ENCODE measurements at regions not wholly inside any gene's neighbourhood (a gene's known extent, or its start where the extent isn't known, plus 50 kb on each side); places are given as distances from the start of the nearest gene placed in this dataset.

- H3K4me2 ChIP-seq (ENCODE audit: extremely low read depth, insufficient read depth, low read length): no peak overlapping the region
- no peak overlapping the region for H3K27ac ChIP-seq (ENCODE audit: insufficient read depth, low read length)
- no peaks in the 10 kb centered on the region for H3K9me3 ChIP-seq (ENCODE audit: control insufficient read depth, insufficient read depth, low read depth, low read length)
- DNase-seq (ENCODE audit: low read depth in 2 of 2): no peak
- no peak overlapping the region for H2AFZ ChIP-seq (ENCODE audit: low read length)
- H3K36me3 ChIP-seq (ENCODE audit: control insufficient read depth, insufficient read depth, low read length): no peaks in the 10 kb centered on the region
- no peak for TF ChIP-seq EZH2 (IDR thresholded peaks at IDR 0.05; ENCODE audit: low read length, missing control alignments)
- no peak for TF ChIP-seq CTCF (conservative IDR thresholded peaks at IDR 0.05 in 1 of 2, IDR thresholded peaks at IDR 0.05 in 1 of 2; ENCODE audit: low read depth in 1 of 2, low read length in 2 of 2)
- H3K9ac ChIP-seq (ENCODE audit: insufficient read depth, low read length): no peak overlapping the region
- no peaks in the 10 kb centered on the region for H3K4me1 ChIP-seq (ENCODE audit: control insufficient read depth, extremely low read depth, insufficient read depth, low read length)
- no peaks in the 10 kb centered on the region for H4K20me1 ChIP-seq (ENCODE audit: control insufficient read depth, extremely low read depth, insufficient read depth, low read length)
- no peaks in the 10 kb centered on the region for H3K27me3 ChIP-seq (ENCODE audit: control insufficient read depth, insufficient read depth, low read length)
- H3K4me3 ChIP-seq (replicated peaks in 1 of 4; ENCODE audit: control extremely low read depth in 1 of 4, insufficient read depth in 1 of 4, low read depth in 3 of 4, low read length in 4 of 4): no peak overlapping the region
- no peaks in the 10 kb centered on the region for H3K79me2 ChIP-seq (ENCODE audit: control insufficient read depth, insufficient read depth, low read length)
Measured at GRCh38 chr9:117858561-117858960, 154.4 kb downstream of the TLR4 start.

DNA sequence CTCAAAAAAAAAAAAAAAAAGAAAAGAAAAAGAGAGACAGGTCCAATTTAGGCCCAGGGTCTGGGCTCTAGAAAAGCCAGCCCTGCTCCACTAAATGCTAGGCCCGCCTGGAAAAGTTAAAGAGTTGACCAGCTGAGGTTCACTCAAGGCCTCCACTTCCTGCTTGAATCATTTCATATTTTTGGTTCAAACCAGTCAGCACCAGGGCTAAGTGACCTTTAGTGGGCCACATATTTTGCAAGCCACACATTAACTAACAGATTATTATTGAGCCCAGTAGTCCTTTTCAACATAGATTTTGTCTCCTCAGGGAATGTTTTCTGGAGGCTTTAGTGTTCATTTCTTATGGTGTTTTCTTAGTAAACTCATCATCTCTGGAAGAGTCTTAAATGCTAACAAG, 156.6 kb downstream of the TLR4 start:
- TF ChIP-seq EZH2 (IDR thresholded peaks at IDR 0.05; ENCODE audit: low read length, missing control alignments) (no peak), CTCF (conservative IDR thresholded peaks at IDR 0.05 in 1 of 2, IDR thresholded peaks at IDR 0.05 in 1 of 2; ENCODE audit: low read depth in 1 of 2, low read length in 2 of 2) (no peak)
- no peak for DNase-seq (ENCODE audit: low read depth in 2 of 2)
- Histone ChIP-seq H3K4me2 (ENCODE audit: extremely low read depth, insufficient read depth, low read length) (no peak overlapping the region), H3K9ac (ENCODE audit: insufficient read depth, low read length) (no peak overlapping the region), H3K27me3 (ENCODE audit: control insufficient read depth, insufficient read depth, low read length) (no peaks in the 10 kb centered on the region), H3K27ac (ENCODE audit: insufficient read depth, low read length) (no peak overlapping the region), H4K20me1 (ENCODE audit: control insufficient read depth, extremely low read depth, insufficient read depth, low read length) (no peaks in the 10 kb centered on the region), H3K4me3 (replicated peaks in 1 of 4; ENCODE audit: control extremely low read depth in 1 of 4, insufficient read depth in 1 of 4, low read depth in 3 of 4, low read length in 4 of 4) (no peak overlapping the region), H3K36me3 (ENCODE audit: control insufficient read depth, insufficient read depth, low read length) (no peaks in the 10 kb centered on the region), H3K9me3 (ENCODE audit: control insufficient read depth, insufficient read depth, low read depth, low read length) (no peaks in the 10 kb centered on the region), H2AFZ (ENCODE audit: low read length) (no peak overlapping the region), H3K79me2 (ENCODE audit: control insufficient read depth, insufficient read depth, low read length) (no peaks in the 10 kb centered on the region), H3K4me1 (ENCODE audit: control insufficient read depth, extremely low read depth, insufficient read depth, low read length) (no peaks in the 10 kb centered on the region)

DNA sequence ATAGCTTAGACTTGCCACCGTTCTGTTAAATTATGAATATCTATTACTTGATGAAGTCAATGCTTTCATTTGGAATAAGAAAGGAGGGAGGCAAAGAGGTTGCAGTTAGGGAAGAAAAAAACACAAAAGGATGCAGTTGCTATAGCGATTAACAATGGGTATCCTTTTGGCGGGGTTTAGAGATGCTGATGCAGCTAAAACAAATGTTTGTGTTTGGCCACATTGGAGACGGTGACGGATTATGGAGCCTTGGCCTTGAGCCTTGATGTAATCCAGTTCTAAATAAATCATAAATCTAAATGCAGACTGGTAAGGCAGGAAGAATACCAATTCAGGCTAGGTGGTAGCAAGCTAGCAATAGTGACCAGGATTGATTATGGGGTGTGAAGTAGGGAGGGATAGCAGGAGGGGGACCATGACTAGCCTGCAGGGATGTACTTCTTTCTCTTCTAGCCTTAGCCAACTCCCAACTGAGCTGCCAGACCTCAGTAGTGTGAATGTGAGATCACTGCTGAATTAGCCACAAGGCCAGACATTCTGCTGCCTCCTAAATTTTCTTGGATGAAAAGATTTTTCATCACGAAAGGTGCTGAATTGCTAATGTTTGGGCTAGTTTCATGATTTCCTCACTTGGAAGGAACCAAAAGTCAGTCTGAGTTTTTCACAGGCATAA, 160.3 kb downstream of the TLR4 start:
- no peak overlapping the region for H3K27ac ChIP-seq (ENCODE audit: insufficient read depth, low read length)
- no peaks in the 10 kb centered on the region for H4K20me1 ChIP-seq (ENCODE audit: control insufficient read depth, extremely low read depth, insufficient read depth, low read length)
- no peaks in the 10 kb centered on the region for H3K27me3 ChIP-seq (ENCODE audit: control insufficient read depth, insufficient read depth, low read length)
- H3K36me3 ChIP-seq (ENCODE audit: control insufficient read depth, insufficient read depth, low read length): no peaks in the 10 kb centered on the region
- H3K4me1 ChIP-seq (ENCODE audit: control insufficient read depth, extremely low read depth, insufficient read depth, low read length): no peaks in the 10 kb centered on the region
- no peak overlapping the region for H2AFZ ChIP-seq (ENCODE audit: low read length)
- no peak overlapping the region for H3K9ac ChIP-seq (ENCODE audit: insufficient read depth, low read length)
- no peak for TF ChIP-seq CTCF (conservative IDR thresholded peaks at IDR 0.05 in 1 of 2, IDR thresholded peaks at IDR 0.05 in 1 of 2; ENCODE audit: low read depth in 1 of 2, low read length in 2 of 2)
- no peak for TF ChIP-seq EZH2 (IDR thresholded peaks at IDR 0.05; ENCODE audit: low read length, missing control alignments)
- H3K9me3 ChIP-seq (ENCODE audit: control insufficient read depth, insufficient read depth, low read depth, low read length): no peaks in the 10 kb centered on the region
- H3K4me3 ChIP-seq (replicated peaks in 1 of 4; ENCODE audit: control extremely low read depth in 1 of 4, insufficient read depth in 1 of 4, low read depth in 3 of 4, low read length in 4 of 4): no peak overlapping the region
- no peaks in the 10 kb centered on the region for H3K79me2 ChIP-seq (ENCODE audit: control insufficient read depth, insufficient read depth, low read length)
- DNase-seq (ENCODE audit: low read depth in 2 of 2): no peak
- H3K4me2 ChIP-seq (ENCODE audit: extremely low read depth, insufficient read depth, low read length): no peak overlapping the region
